Fibroblast of lung (primary cell): ENCODE measurements at regions not wholly inside any gene's neighbourhood (a gene's known extent, or its start where the extent isn't known, plus 50 kb on each side); places are given as distances from the start of the nearest gene placed in this dataset.

Experiments
- DNase-seq, 2 donors: peaks; one replicate each; pipeline versions ENCODE4 v3.0.0 to v3.0.0-alpha.2; 2010; ENCODE audit warnings: low read depth in 2 of 2
- H2AFZ ChIP-seq: 2 replicates; pipeline ENCODE4 v1.5.1; 2012; ENCODE audit warnings: low read length, control low read depth, inconsistent platforms
- H3K27ac ChIP-seq: 2 replicates; pipeline ENCODE4 v1.5.1; 2011; ENCODE audit warnings: low read length, control low read depth; ENCODE audit not compliant: insufficient read depth
- H3K27me3 ChIP-seq: 2 replicates; pipeline ENCODE4 v1.5.1; 2011; ENCODE audit warnings: mild to moderate bottlenecking, low read length; ENCODE audit not compliant: control insufficient read depth, insufficient read depth
- H3K36me3 ChIP-seq: 2 replicates; pipeline ENCODE4 v1.5.1; 2011; ENCODE audit warnings: low read length; ENCODE audit not compliant: control insufficient read depth, insufficient read depth
- H3K4me1 ChIP-seq: 2 replicates; pipeline ENCODE4 v1.5.1; 2011; ENCODE audit warnings: low read length; ENCODE audit not compliant: control insufficient read depth, insufficient read depth; ENCODE audit errors: extremely low read depth
- H3K4me2 ChIP-seq: 2 replicates; pipeline ENCODE4 v1.5.1; 2011; ENCODE audit warnings: low read length, control low read depth; ENCODE audit not compliant: insufficient read depth; ENCODE audit errors: extremely low read depth
- H3K4me3 ChIP-seq, 4 experiments: fragments of 200-600 bp in 1 of 4; sonication (generic) in 1 of 4; replicated peaks in 1 of 4; 2 replicates each; pipeline ENCODE4 v1.5.1; 2011 to 2016; ENCODE audit warnings: low read length in 4 of 4, low read depth in 3 of 4, mild to moderate bottlenecking in 3 of 4, control low read depth in 2 of 4, inconsistent platforms in 1 of 4, mixed read lengths in 1 of 4; ENCODE audit not compliant: insufficient read depth in 1 of 4; ENCODE audit errors: control extremely low read depth in 1 of 4
- H3K79me2 ChIP-seq: 2 replicates; pipeline ENCODE4 v1.5.1; 2012; ENCODE audit warnings: mild to moderate bottlenecking, low read length, inconsistent platforms; ENCODE audit not compliant: control insufficient read depth, insufficient read depth
- H3K9ac ChIP-seq: 2 replicates; pipeline ENCODE4 v1.5.1; 2011; ENCODE audit warnings: mild to moderate bottlenecking, low read length, control low read depth; ENCODE audit not compliant: insufficient read depth
- H3K9me3 ChIP-seq: 2 replicates; pipeline ENCODE4 v1.5.1; 2012; ENCODE audit warnings: low read depth, low read length; ENCODE audit not compliant: control insufficient read depth, insufficient read depth
- H4K20me1 ChIP-seq: 2 replicates; pipeline ENCODE4 v1.5.1; 2011; ENCODE audit warnings: low read length; ENCODE audit not compliant: control insufficient read depth, insufficient read depth; ENCODE audit errors: extremely low read depth
- CTCF ChIP-seq, 2 donors: IDR thresholded peaks in 1 of 2; conservative IDR thresholded peaks in 1 of 2; 1 replicate in 1 of 2; 2 replicates in 1 of 2; pipeline ENCODE4 v1.5.1; 2011 to 2012; ENCODE audit warnings: low read length in 2 of 2, control low read depth in 1 of 2, inconsistent platforms in 1 of 2, low read depth in 1 of 2, mild to moderate bottlenecking in 1 of 2
- EZH2 ChIP-seq: IDR thresholded peaks from 2 replicates; pipeline ENCODE4 v1.5.1; 2012; ENCODE audit warnings: low read length, control low read depth, mild to moderate bottlenecking; ENCODE audit errors: missing control alignments

GRCh38 chr1:82848043-82848442 lies 1047.3 kb downstream of the ADGRL2 start:
- no peak for TF ChIP-seq CTCF (conservative IDR thresholded peaks at IDR 0.05 in 1 of 2, IDR thresholded peaks at IDR 0.05 in 1 of 2; ENCODE audit: low read depth in 1 of 2, low read length in 2 of 2)
- Histone ChIP-seq H3K27ac (no peak overlapping the region), H3K9me3 (no peaks in the 10 kb centered on the region), H4K20me1 (no peaks in the 10 kb centered on the region), H3K27me3 (no peaks in the 10 kb centered on the region), H3K9ac (no peak overlapping the region), H3K79me2 (no peaks in the 10 kb centered on the region), H2AFZ (no peak overlapping the region), H3K4me1 (no peaks in the 10 kb centered on the region), H3K4me2 (no peak overlapping the region), H3K4me3 (no peak overlapping the region), H3K36me3 (no peaks in the 10 kb centered on the region)
- DNase-seq, result no peak

- Histone ChIP-seq H3K4me2 (no peak overlapping the region), H3K27me3 (no peaks in the 10 kb centered on the region), H3K9ac (no peak overlapping the region), H3K4me3 (no peak overlapping the region), H3K36me3 (no peaks in the 10 kb centered on the region), H4K20me1 (no peaks in the 10 kb centered on the region), H3K27ac (no peak overlapping the region), H3K9me3 (no peaks in the 10 kb centered on the region), H3K4me1 (no peaks in the 10 kb centered on the region), H2AFZ (no peak overlapping the region), H3K79me2 (no peaks in the 10 kb centered on the region)
- DNase-seq, result no peak
- TF ChIP-seq CTCF (conservative IDR thresholded peaks at IDR 0.05 in 1 of 2, IDR thresholded peaks at IDR 0.05 in 1 of 2; ENCODE audit: low read depth in 1 of 2, low read length in 2 of 2) (no peak), EZH2 (no peak)
Measured at GRCh38 chr1:82845866-82846265, 1045.1 kb downstream of the ADGRL2 start.

- no peak for TF ChIP-seq CTCF (conservative IDR thresholded peaks at IDR 0.05 in 1 of 2, IDR thresholded peaks at IDR 0.05 in 1 of 2; ENCODE audit: low read depth in 1 of 2, low read length in 2 of 2)
- no peak for TF ChIP-seq EZH2
- no peak overlapping the region for H3K4me2 ChIP-seq
- H3K9me3 ChIP-seq, result no peaks in the 10 kb centered on the region
- no peak overlapping the region for H3K4me3 ChIP-seq
- H2AFZ ChIP-seq, result no peak overlapping the region
- no peaks in the 10 kb centered on the region for H3K79me2 ChIP-seq
- no peaks in the 10 kb centered on the region for H3K36me3 ChIP-seq
- no peaks in the 10 kb centered on the region for H3K27me3 ChIP-seq
- no peaks in the 10 kb centered on the region for H3K4me1 ChIP-seq
- H3K27ac ChIP-seq, result no peak overlapping the region
- no peak for DNase-seq
- no peaks in the 10 kb centered on the region for H4K20me1 ChIP-seq
- no peak overlapping the region for H3K9ac ChIP-seq
Measured at GRCh38 chr1:82844911-82845827, 1044.4 kb downstream of the ADGRL2 start.
